ENCODE measurements at regions not wholly inside any gene's neighbourhood (a gene's known extent, or its start where the extent isn't known, plus 50 kb on each side); places are given as distances from the start of the nearest gene placed in this dataset.

DNA sequence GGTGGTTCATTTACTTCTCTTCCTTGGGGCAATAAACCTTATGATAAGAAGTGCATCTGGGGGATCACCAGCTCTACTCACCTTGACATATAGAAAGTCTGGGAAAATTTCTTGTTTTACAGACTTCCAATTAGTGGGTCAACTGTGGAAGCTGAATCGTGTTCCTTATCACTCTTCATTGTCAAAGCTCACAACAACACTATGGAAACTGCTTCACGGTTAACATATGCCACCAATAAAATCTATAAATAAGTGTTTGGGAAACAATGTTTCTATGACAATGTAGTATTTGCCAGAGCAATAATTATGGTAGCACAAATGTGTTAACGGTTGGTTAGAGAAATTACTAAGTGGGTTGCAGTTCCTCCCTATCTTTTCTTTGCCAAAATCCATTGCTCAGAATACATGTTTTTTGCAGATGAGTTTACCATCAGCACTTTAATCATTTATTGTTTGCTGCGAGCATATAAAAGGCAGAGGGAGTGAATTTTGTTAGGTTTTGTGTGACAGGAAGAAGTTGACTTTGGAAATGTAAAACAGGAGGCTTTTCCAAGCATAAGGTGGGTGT is 321.8 kb downstream of the RFC3 start:
- TF ChIP-seq POLR2A (IDR thresholded peaks at IDR 0.05) (no peak), POLR2AphosphoS5 (IDR thresholded peaks at IDR 0.05) (no peak), EP300 (IDR thresholded peaks at IDR 0.05) (no peak)
- TF ChIP-seq, protein P1, sequence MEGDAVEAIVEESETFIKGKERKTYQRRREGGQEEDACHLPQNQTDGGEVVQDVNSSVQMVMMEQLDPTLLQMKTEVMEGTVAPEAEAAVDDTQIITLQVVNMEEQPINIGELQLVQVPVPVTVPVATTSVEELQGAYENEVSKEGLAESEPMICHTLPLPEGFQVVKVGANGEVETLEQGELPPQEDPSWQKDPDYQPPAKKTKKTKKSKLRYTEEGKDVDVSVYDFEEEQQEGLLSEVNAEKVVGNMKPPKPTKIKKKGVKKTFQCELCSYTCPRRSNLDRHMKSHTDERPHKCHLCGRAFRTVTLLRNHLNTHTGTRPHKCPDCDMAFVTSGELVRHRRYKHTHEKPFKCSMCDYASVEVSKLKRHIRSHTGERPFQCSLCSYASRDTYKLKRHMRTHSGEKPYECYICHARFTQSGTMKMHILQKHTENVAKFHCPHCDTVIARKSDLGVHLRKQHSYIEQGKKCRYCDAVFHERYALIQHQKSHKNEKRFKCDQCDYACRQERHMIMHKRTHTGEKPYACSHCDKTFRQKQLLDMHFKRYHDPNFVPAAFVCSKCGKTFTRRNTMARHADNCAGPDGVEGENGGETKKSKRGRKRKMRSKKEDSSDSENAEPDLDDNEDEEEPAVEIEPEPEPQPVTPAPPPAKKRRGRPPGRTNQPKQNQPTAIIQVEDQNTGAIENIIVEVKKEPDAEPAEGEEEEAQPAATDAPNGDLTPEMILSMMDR (IDR thresholded peaks at IDR 0.05) = no peak

Measured in gastroesophageal sphincter (tissue), 3 donors.